ENCODE measurements at regions not wholly inside any gene's neighbourhood (a gene's known extent, or its start where the extent isn't known, plus 50 kb on each side); places are given as distances from the start of the nearest gene placed in this dataset.
"Not testable (repeated sequence)": the region's sequence is repeated elsewhere in the genome, so short reads cannot be mapped to it uniquely, and the experiment has no call there.

GRCh38 chr13:83730674-83731073 is 151.6 kb downstream of the SLITRK1 start:
- DNase-seq (ENCODE audit: low spot score) = no peak

- no peak for DNase-seq (ENCODE audit: low spot score)
Measured at GRCh38 chr13:83722443-83722842, 159.8 kb downstream of the SLITRK1 start.

DNA sequence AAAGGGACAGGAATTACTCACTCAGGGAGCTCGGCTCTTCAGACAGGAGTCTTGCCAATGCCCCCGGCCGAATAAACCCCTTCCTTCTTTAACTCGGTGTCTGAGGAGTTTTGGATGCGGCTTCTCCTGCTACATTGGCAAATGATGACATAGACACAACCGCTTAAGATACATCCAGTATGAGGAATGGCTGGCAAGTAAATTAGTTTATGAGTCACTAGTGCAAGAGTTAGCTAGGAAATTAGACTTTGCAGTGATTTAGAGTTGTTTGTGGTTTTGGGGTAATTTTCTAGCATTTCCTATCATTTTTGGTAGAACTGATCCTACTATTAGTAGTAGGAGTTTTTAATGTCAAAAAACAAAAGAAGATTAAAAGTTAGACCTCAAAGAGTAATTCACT is 166.2 kb downstream of the SLITRK1 start:
- no peak for DNase-seq (ENCODE audit: low spot score)

DNA sequence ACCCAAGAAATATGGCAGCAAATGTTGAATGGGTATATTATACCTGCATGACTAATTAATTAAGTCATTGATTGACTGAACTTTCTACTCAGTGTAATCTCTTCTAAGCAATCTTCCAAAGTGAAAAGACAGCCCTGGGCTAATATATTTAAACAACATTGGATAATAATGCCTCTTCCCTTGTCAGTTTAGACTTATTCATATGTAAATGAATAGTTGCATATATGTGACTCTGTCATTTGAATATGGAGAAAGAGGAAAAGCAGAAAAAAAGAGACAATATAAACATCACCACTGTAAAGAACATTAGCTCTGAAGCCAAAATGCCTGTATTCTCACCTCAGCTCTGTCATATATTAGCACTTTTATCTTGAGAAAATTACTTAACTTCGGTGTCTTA is 168.0 kb downstream of the SLITRK1 start:
- DNase-seq (ENCODE audit: low spot score) = no peak

- no peak for DNase-seq (ENCODE audit: low spot score)
Measured at GRCh38 chr13:83710133-83710515, 172.2 kb downstream of the SLITRK1 start.

DNA sequence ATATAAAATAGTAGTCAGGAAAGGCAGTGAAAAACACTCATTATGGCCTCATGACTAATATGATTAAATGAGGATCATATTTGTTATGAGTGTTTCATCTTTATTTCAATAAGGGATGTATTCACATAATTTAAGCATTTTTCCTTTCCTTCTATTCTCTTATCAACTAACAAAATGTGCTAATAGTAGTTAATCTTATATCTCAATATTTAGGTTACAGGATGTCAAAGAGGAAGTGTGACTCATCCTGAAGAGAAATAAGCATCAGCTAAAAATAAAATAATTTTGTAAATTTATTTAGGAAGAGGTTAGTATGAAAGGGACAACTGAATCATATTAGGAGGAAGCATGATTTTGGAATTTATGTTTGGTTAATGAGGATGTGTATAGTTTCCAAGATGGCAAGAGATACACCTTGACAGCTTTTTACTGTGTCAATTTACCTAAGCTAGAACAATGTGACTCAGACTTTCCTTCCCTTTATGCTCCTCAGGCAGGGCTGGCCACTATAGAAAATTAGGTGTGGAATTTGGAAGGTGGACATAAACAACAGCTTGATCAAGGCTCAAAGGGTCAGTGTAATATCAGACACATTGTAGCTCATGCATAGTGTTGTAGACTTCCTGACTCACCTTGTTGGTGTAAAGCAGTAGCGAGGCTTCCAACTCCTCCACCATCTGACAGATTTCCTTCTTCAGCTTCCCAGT is 172.7 kb downstream of the SLITRK1 start:
- DNase-seq (ENCODE audit: low spot score) = no peak

DNA sequence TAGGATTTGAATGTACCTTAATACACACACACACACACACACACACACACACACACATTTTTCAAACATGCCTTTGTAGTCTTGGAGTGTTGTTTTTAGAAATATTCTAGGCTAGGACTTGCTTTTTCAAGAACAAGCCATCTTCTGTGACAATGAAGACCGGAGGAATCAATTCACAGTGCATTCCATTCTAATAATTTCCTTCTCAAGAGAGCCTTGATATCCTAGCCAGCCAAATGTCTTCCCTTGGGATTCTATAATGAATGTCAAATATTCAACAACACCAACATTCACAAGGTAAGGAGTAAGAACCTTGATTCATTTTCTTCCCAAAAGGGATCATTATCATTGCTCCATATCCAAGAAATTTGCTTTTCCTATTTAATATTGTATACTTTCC is 180.3 kb downstream of the SLITRK1 start:
- DNase-seq (ENCODE audit: low spot score) = no peak

DNA sequence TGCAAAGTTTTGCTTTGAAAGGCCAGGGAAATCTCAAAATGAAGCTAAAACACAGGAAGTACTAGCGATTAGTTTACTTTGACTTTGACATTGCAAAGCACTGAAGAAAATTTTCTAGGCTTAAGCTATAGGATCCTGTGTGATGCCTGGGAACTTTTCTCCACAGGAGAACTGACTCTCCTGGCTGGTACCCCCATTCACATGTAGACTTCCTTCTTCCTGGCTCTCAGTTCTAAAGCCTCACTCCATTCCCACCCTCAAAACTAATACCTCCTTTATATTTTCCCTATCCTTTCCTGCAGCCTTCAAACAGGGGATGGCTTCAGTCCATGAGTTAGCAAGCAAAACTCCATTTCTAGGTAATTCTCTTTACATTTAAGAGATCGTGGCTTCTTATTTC is 189.5 kb downstream of the SLITRK1 start:
- DNase-seq (ENCODE audit: low spot score) = no peak

GRCh38 chr13:83691966-83692365 is 190.3 kb downstream of the SLITRK1 start:
- DNase-seq (ENCODE audit: low spot score) = no peak

DNA sequence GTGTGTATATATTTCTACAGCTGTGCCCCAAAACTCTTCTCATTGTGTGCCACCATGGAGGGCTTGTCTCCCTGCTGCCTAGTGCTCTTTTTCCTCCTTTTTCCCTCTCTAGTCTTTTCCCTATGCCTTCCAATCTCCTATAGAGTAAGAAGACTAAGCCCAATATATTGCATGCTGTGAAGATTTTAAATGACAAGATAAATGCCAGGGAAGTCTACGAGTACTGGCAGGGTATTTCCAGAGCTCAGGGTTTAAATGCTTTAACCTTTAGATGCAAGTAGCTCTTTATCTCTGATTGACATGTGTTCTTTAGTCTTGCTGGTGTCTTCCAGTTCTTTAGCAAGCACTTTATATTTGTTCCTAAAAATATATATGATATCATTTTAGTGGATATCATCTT is 200.7 kb downstream of the SLITRK1 start:
- no peak for DNase-seq (ENCODE audit: low spot score)

DNA sequence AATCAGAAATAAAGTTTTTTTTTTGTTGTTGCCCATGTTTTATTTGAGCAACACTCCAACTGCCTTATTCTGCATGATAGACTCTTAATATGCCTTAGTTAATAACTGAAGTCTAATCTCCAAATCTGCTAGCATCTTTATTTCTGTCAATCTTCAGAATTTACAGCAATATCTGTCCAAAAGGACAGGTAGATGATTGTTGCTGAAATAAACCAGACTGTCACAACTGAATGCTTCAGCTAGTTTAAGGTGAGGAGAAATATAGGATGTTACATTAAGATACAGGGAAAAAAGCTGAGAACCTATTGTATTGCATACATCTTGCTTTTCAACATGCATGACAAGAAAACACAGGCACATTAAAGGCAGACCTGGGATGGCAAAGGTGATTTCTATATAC is 204.3 kb downstream of the SLITRK1 start:
- no peak for DNase-seq (ENCODE audit: low spot score)

- no peak for DNase-seq (ENCODE audit: low spot score)
Measured at GRCh38 chr13:83672612-83673011, 209.7 kb downstream of the SLITRK1 start.

DNA sequence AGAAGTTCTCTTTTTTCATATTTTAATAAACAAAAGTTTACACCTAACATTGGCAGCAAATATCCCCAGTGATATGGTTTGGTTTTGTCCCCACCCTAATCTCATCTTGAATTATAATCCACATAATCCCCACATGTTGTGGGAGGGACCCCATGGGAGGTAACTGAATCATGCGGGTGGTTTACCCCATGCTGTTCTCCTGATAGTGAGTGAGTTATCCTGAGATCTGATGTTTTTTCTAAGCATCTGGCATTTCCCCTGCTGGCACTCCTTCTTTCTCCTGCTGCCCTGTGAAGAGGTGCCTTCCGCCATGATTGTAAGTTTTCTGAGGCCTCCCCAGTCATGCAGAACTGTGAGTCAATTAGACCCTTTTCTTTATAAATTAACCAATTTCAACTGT is 214.7 kb downstream of the SLITRK1 start:
- DNase-seq (ENCODE audit: low spot score) = no peak

DNA sequence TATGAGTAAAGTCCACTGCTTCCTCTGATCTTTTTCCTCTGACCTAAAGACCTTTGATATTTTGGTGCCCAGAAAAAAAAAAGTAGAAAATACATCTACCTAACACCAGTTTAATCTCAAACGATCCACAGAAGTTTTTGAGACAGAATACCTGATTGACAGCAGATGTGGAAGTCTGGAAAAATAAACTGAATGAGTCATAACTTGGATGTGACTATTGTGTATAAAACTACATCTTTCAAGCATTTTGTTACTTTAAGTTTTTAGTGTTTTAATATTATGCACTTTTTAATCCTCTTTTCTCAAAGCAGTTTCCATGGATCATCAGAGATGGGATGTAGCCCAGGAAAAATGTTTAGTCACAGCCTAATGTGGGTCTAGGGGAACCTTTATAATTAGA is 216.1 kb downstream of the SLITRK1 start:
- no peak for DNase-seq (ENCODE audit: low spot score)

DNA sequence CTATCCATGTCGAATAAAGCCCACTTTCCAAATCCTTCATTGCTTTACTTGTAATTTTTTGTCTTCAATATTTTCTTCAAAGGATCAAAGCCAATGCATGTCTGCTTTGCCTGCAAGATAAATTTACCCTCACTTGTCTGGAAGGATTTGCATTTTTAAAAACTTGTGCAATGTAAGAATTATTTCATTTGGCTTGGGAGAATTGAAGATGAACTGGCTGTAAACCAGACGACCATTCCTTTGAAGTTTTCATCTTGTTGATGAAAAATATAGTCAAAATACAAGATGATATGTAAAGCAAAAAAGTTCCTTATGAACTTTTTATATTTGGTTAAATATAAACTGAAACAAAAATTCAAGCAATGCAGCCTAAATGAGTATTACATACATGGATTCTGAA is 225.0 kb downstream of the SLITRK1 start:
- DNase-seq (ENCODE audit: low spot score) = no peak

GRCh38 chr13:83642617-83643016 is 239.7 kb downstream of the SLITRK1 start:
- not testable (repeated sequence) for DNase-seq (ENCODE audit: low spot score)

- no peak for DNase-seq (ENCODE audit: low spot score)
Measured at GRCh38 chr13:83634601-83635000, 247.7 kb downstream of the SLITRK1 start.

- DNase-seq (ENCODE audit: low spot score) = no peak
Measured at GRCh38 chr13:83633746-83634145, 248.5 kb downstream of the SLITRK1 start.

DNA sequence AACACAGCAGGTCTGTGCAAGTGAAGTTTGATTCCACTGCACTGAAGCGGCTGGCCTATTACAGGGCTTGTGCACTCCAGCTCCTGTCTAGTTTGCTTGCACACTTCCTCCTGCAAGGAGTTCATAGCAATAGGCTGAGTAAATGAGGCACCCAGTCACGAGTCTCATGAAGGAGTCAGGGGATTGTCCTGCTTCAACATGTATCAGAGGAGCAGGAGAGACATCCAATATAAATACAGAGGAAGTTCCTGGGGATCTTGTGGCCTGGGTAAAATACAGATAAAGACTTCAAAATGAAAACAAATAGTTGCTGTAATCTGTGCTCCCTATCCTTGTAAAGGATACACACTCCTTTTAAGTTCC is 259.9 kb downstream of the SLITRK1 start:
- DNase-seq (ENCODE audit: low spot score) = no peak

DNA sequence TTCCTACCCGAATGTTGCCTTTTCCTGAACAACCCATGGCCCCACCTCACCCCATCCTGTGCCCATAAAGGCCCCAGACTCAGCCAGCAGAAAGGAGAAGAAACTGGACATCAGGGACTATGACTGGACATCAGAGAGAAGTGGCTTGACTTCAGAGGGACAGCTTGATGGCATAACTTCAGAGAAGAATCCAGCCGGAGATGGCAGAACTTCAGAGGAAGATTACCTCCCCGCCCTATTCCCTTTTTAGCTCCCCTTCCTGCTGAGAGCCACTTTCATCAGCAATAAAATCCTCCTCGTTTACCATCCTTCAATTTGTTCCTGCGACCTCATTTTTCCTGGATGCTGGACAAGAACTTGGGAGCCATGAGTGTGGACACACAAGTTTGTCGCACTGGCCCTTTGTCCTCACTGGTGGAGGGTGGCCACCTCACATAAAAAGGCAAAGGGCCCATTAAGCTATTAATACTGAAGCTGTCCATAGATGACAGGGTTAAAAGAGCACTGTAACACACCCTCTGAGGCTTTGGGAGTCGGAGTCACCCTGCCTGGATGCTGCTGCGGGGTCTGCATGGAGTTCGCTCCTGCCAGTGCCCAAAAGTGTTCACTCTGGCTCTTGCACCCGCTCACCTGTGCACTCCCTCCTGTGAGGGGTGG is 260.4 kb downstream of the SLITRK1 start:
- DNase-seq (ENCODE audit: low spot score) = no peak

DNA sequence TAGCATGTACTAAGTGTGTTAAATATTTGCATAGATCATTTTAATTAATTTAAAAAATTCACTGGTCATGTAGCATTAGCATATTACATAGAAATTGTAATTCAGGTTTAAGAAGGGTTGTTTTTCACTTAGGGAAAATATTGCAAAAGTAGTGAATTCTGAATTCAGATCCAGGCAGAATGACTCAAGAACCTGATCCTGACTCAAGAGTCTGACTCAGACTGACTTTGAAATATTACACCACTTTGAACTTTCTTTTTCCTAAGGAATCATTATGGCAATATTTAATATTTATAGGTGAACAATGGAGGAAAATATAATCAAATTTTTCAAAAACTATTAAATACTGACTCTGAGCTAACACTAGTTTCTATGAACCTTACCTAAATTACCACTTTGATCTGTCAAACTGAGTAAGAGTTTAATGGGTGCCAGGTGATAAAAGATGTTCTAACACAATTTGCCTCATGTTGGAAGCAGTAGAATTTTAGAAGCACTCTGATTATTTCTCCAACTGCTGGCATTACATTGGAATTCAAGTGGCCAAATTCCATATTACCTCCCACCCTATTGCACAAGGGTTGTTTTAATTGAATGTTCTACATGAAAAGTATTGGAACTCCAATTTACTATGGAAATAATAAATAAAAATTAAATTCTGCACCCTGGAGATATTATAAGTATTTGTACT is 261.6 kb downstream of the SLITRK1 start:
- DNase-seq (ENCODE audit: low spot score) = no peak

- no peak for DNase-seq (ENCODE audit: low spot score)
Measured at GRCh38 chr13:83618966-83619365, 263.3 kb downstream of the SLITRK1 start.

DNA sequence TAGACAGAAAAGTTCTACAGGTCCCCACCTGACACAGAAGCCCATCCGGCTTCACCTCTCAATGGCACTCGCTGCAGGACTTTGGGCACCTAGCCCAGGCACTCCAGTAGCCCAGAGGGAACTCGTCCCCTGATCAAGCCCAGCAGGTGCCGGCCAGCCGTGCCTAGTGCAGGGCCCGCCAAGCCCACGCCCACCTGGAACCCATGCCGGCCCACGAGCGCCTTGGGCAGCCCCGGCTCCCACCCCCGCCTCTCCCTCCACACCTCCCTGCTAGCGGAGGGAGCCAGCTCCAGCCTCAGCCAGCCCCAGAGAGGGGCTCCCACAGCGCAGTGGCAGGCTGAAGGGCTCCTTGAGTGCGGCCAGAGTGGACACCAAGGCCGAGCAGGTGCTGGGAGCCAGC is 268.8 kb downstream of the SLITRK1 start:
- DNase-seq (ENCODE audit: low spot score) = no peak

GRCh38 chr13:83601539-83601938 is 280.7 kb downstream of the SLITRK1 start:
- DNase-seq (ENCODE audit: low spot score) = no peak

All from activated CD4-positive, alpha-beta T cell treated with anti-CD3 and anti-CD28 coated beads, Interleukin-2, Interleukin-4, amounts not matched to agents 100 ng/mL and 50 ng/mL, durations not matched to agents 16 hours and 8 hours (primary cell).